Right lobe of liver (tissue), 4 donors: ENCODE measurements at regions not wholly inside any gene's neighbourhood (a gene's known extent, or its start where the extent isn't known, plus 50 kb on each side); places are given as distances from the start of the nearest gene placed in this dataset.
A peak's percentile ranks its signal among the peaks of the same experiment; 100 is the strongest.

Source experiments
- CTCF ChIP-seq, 4 donors: fragments of 200-600 bp in 3 of 4; fragments of 450-650 bp in 1 of 4; IDR thresholded peaks; one replicate each; pipeline versions ENCODE4 v1.5.1 to v1.8.0; 2016 to 2022; ENCODE audit warnings: antibody characterized with exemption in 4 of 4, mild to moderate bottlenecking in 2 of 4
- POLR2A ChIP-seq: fragments of 450-650 bp; IDR thresholded peaks from one replicate; pipeline ENCODE4 v1.6.1; 2017; ENCODE audit warnings: antibody characterized with exemption, mild to moderate bottlenecking
- donor health status: DM: no; HTN: no; CAD: no.
- donor health status: DM: no; HTN: no; CAD: no.
- donor health status: DM: no; HTN: yes; CAD: no.

GRCh38 chr1:101653482-101653946 is 343.2 kb downstream of the OLFM3 start:
- TF ChIP-seq CTCF (IDR thresholded peaks at IDR 0.05) (peak in 1 of 4 donors; percentile 29), POLR2A (no peak)
